Retinal pigment epithelial cell (primary cell): ENCODE measurements at regions not wholly inside any gene's neighbourhood (a gene's known extent, or its start where the extent isn't known, plus 50 kb on each side); places are given as distances from the start of the nearest gene placed in this dataset.

Experiments
- DNase-seq: peaks from one replicate; pipeline ENCODE4 v3.0.0-alpha.2; 2010; ENCODE audit warnings: low read depth
- H3K4me3 ChIP-seq: 2 replicates; pipeline ENCODE4 v1.5.1; 2011; ENCODE audit warnings: mild to moderate bottlenecking, low read length, control low read depth, moderate library complexity
- CTCF ChIP-seq: conservative IDR thresholded peaks from 2 replicates; pipeline ENCODE4 v1.5.1; 2011; ENCODE audit warnings: low read depth, low read length, control low read depth, inconsistent platforms

GRCh38 chr7:149552799-149553198, 55.2 kb upstream of the ZNF746 start:
- H3K4me3 ChIP-seq: no peak overlapping the region
- TF ChIP-seq CTCF: no peak
- DNase-seq: no peak
